B cell (primary cell): ENCODE measurements at regions not wholly inside any gene's neighbourhood (a gene's known extent, or its start where the extent isn't known, plus 50 kb on each side); places are given as distances from the start of the nearest gene placed in this dataset.

ENCODE experiments used
- ATAC-seq: fragments of 200-7000 bp; cut with Tn5 transposase; one replicate; pipeline ENCODE4 v1.10.0; 2021; ENCODE audit warnings: low read depth, mild to moderate bottlenecking, moderate number of reproducible peaks, moderate library complexity
- CTCF ChIA-PET: fragments of 350-600 bp; sonication (Branson Sonifier 250); formaldehyde crosslinking; loops from one replicate; lab custom pipeline; 2021; ENCODE audit warnings: antibody characterized with exemption, inconsistent platforms; lab: Charles Lee
- POLR2A ChIA-PET: fragments of 350-600 bp; sonication (Branson Sonifier 250); formaldehyde crosslinking; loops from one replicate; lab custom pipeline; 2021; ENCODE audit warnings: antibody characterized with exemption; lab: Charles Lee
- DNase-seq: peaks from one replicate; pipeline ENCODE4 v3.0.0; 2013
- H2AFZ ChIP-seq: 2 replicates; pipeline ENCODE4 v1.6.1; 2012; ENCODE audit warnings: mild to moderate bottlenecking, low read depth, low read length; ENCODE audit not compliant: insufficient read depth, poor library complexity, severe bottlenecking
- H3K27ac ChIP-seq, 2 donors: 1 replicate in 1 of 2; 2 replicates in 1 of 2; pipeline ENCODE4 v1.5.1; 2012 to 2013; ENCODE audit warnings: low read length in 2 of 2, mild to moderate bottlenecking in 2 of 2, moderate library complexity in 1 of 2
- H3K27me3 ChIP-seq, 4 experiments: fragments of 200-600 bp in 1 of 4; sonication (generic) in 1 of 4; replicated peaks in 1 of 4; 1 replicate in 2 of 4; 2 replicates in 2 of 4; pipeline versions ENCODE4 v1.6.1 to v1.7.0; 2013 to 2016; ENCODE audit warnings: low read length in 3 of 4, mild to moderate bottlenecking in 2 of 4, mixed read lengths in 1 of 4, moderate library complexity in 1 of 4; ENCODE audit not compliant: insufficient read depth in 4 of 4, control insufficient read depth in 3 of 4; ENCODE audit errors: control extremely low read depth in 1 of 4
- H3K36me3 ChIP-seq, 2 experiments: replicated peaks in 1 of 2; 1 replicate in 1 of 2; 2 replicates in 1 of 2; pipeline versions ENCODE4 v1.6.1 to v1.7.1; 2013; ENCODE audit warnings: low read length in 1 of 2; ENCODE audit not compliant: insufficient read depth in 2 of 2, control insufficient read depth in 1 of 2; ENCODE audit errors: control extremely low read depth in 1 of 2, extremely low read depth in 1 of 2
- H3K4me1 ChIP-seq, 2 donors: fragments of 200-600 bp in 1 of 2; sonication (generic) in 1 of 2; 1 replicate in 1 of 2; 2 replicates in 1 of 2; pipeline versions ENCODE4 v1.5.1 to v1.6.1; 2013 to 2017; ENCODE audit warnings: low read length in 2 of 2; ENCODE audit not compliant: control insufficient read depth in 2 of 2, insufficient read depth in 2 of 2
- H3K4me2 ChIP-seq: replicated peaks from 2 replicates; pipeline ENCODE3; 2012; ENCODE audit warnings: mild to moderate bottlenecking, low read depth, low read length; ENCODE audit not compliant: poor library complexity, severe bottlenecking
- H3K4me3 ChIP-seq, 5 experiments: fragments of 200-600 bp in 1 of 5; sonication (generic) in 1 of 5; 1 replicate in 3 of 5; 2 replicates in 2 of 5; pipeline versions ENCODE4 v1.5.1 to v1.7.0; 2011 to 2016; ENCODE audit warnings: low read length in 4 of 5, mild to moderate bottlenecking in 4 of 5, low read depth in 2 of 5, control low read depth in 1 of 5, moderate library complexity in 1 of 5; ENCODE audit not compliant: insufficient read depth in 1 of 5; ENCODE audit errors: control extremely low read depth in 1 of 5, extremely low read depth in 1 of 5
- H3K79me2 ChIP-seq: fragments of 200-600 bp; sonication (generic); one replicate; pipeline ENCODE4 v1.6.0; 2016; ENCODE audit warnings: low read length; ENCODE audit not compliant: control insufficient read depth, insufficient read depth
- H3K9ac ChIP-seq: fragments of 200-600 bp; sonication (generic); 2 replicates; pipeline ENCODE4 v1.6.1; 2017; ENCODE audit warnings: mild to moderate bottlenecking, low read length, moderate library complexity
- H3K9me3 ChIP-seq, 3 donors: one replicate each; pipeline versions ENCODE4 v1.6.1 to v1.7.1; 2013; ENCODE audit warnings: low read length in 2 of 3; ENCODE audit not compliant: control insufficient read depth in 2 of 3, insufficient read depth in 1 of 3; ENCODE audit errors: control extremely low read depth in 1 of 3
- H4K20me1 ChIP-seq: 2 replicates; pipeline ENCODE4 v1.6.0; 2012; ENCODE audit warnings: mild to moderate bottlenecking, low read length; ENCODE audit not compliant: insufficient read depth, control insufficient read depth, poor library complexity, severe bottlenecking
- H3K27ac Mint-ChIP-seq: one replicate; pipeline ENCODE4 v1.8.0; 2021; ENCODE audit warnings: mixed read lengths
- H3K27me3 Mint-ChIP-seq: one replicate; pipeline ENCODE4 v1.8.0; 2021; ENCODE audit warnings: mixed read lengths
- H3K4me1 Mint-ChIP-seq: one replicate; pipeline ENCODE4 v1.8.0; 2021; ENCODE audit warnings: mixed read lengths
- H3K4me3 Mint-ChIP-seq: one replicate; pipeline ENCODE4 v1.8.0; 2021; ENCODE audit warnings: mixed read lengths
- H3K9me3 Mint-ChIP-seq: one replicate; pipeline ENCODE4 v1.8.0; 2022; ENCODE audit warnings: mixed read lengths; ENCODE audit not compliant: insufficient read depth
- CTCF ChIP-seq: fragments of 200-600 bp; IDR thresholded peaks from one replicate; pipeline ENCODE4 v1.8.0; 2022; ENCODE audit warnings: antibody characterized with exemption, mild to moderate bottlenecking
- EZH2 ChIP-seq: IDR thresholded peaks from 2 replicates; pipeline ENCODE4 v1.6.1; 2012; ENCODE audit warnings: borderline replicate concordance, low read depth, mild to moderate bottlenecking, moderate library complexity, low read length; ENCODE audit not compliant: insufficient read depth, poor library complexity, severe bottlenecking
- WGBS: methylation state at CpG from one replicate; pipeline ENCODE4 v1.1.5; 2013; ENCODE audit warnings: missing lambda C conversion rate; ENCODE audit not compliant: insufficient coverage; 5-methylcytosine and 5-hydroxymethylcytosine counted together
- intact Hi-C: fragments of 100-400 bp; cut with micrococcal nuclease; formaldehyde crosslinking; loops from one replicate; pipeline ENCODE4 v1.10.0; 2022

GRCh38 chr12:74906224-74906623 is 303.4 kb downstream of the KCNC2 start:
- Histone ChIP-seq H3K79me2 (no peaks in the 10 kb centered on the region), H3K9me3 (no peaks in the 10 kb centered on the region), H3K4me2 (no peak overlapping the region), H4K20me1 (no peaks in the 10 kb centered on the region), H3K4me1 (no peaks in the 10 kb centered on the region), H3K4me3 (no peak overlapping the region), H3K36me3 (no peaks in the 10 kb centered on the region), H2AFZ (no peak overlapping the region), H3K9ac (no peak overlapping the region), H3K27ac (no peak overlapping the region), H3K27me3 (no peaks in the 10 kb centered on the region)
- DNase-seq (no peak), ATAC-seq (no peak)
- TF ChIP-seq EZH2 (no peak), CTCF (no peak)
- ChIA-PET CTCF (no interaction called here), POLR2A (no interaction called here)
- Mint-ChIP-seq H3K4me1 (no peaks in the 10 kb centered on the region), H3K4me3 (no peak overlapping the region), H3K27me3 (no peaks in the 10 kb centered on the region), H3K9me3 (no peaks in the 10 kb centered on the region), H3K27ac (no peak overlapping the region)
- intact Hi-C loops, result no loop called here
- 93% methylated on average over 5 of the region's 5 CpGs for WGBS

GRCh38 chr12:74910831-74911230 is 298.8 kb downstream of the KCNC2 start:
- Histone ChIP-seq H3K79me2 (no peaks in the 10 kb centered on the region), H3K4me2 (no peak overlapping the region), H3K9ac (no peak overlapping the region), H3K4me3 (no peak overlapping the region), H3K27ac (no peak overlapping the region), H3K36me3 (no peaks in the 10 kb centered on the region), H3K4me1 (no peaks in the 10 kb centered on the region), H3K27me3 (no peaks in the 10 kb centered on the region), H2AFZ (no peak overlapping the region), H4K20me1 (no peaks in the 10 kb centered on the region), H3K9me3 (no peaks in the 10 kb centered on the region)
- no peak overlapping the region for H3K27ac Mint-ChIP-seq
- no CpG with 5 or more reads among the region's 3 CpGs for WGBS
- H3K4me3 Mint-ChIP-seq, result no peak overlapping the region
- H3K4me1 Mint-ChIP-seq, result no peaks in the 10 kb centered on the region
- H3K9me3 Mint-ChIP-seq, result no peaks in the 10 kb centered on the region
- TF ChIP-seq CTCF (no peak), EZH2 (no peak)
- H3K27me3 Mint-ChIP-seq, result no peaks in the 10 kb centered on the region
- ATAC-seq, result no peak
- intact Hi-C loops, result no loop called here
- CTCF ChIA-PET, result no interaction called here
- no peak for DNase-seq
- POLR2A ChIA-PET, result no interaction called here
